MCF 10A (cell line): ENCODE measurements at regions not wholly inside any gene's neighbourhood (a gene's known extent, or its start where the extent isn't known, plus 50 kb on each side); places are given as distances from the start of the nearest gene placed in this dataset.

Experiments used
- BruUV-seq: library from RNA; stranded (reverse); fragments of 400-500 nt; replicated peaks from 2 replicates; lab custom pipeline; 2021; lab: Mats Ljungman, UMichigan
- CTCF ChIA-PET: fragments of 300-600 bp; sonication (Branson Sonifier 250); formaldehyde crosslinking; extraction: SDS; loops from one replicate; lab custom pipeline; 2021; ENCODE audit warnings: antibody characterized with exemption, inconsistent platforms; lab: Yijun Ruan, JAX
- POLR2A ChIA-PET: fragments of 300-600, 350-650 bp; sonication (Branson Sonifier 250); formaldehyde crosslinking; extraction: SDS; loops from one replicate; lab custom pipeline; 2020; ENCODE audit warnings: antibody characterized with exemption, inconsistent platforms; lab: Yijun Ruan, JAX
- DNase-seq: peaks from one replicate; pipeline ENCODE4 v3.0.0-alpha.2; 2018; ENCODE audit not compliant: unreplicated experiment
- H3K27ac Mint-ChIP-seq: one replicate; pipeline ENCODE4 v1.8.0; 2022; ENCODE audit warnings: mild to moderate bottlenecking, low read depth, mixed read lengths; ENCODE audit not compliant: unreplicated experiment
- H3K27me3 Mint-ChIP-seq: one replicate; pipeline ENCODE4 v1.8.0; 2022; ENCODE audit warnings: mixed read lengths; ENCODE audit not compliant: insufficient read depth, unreplicated experiment
- H3K36me3 Mint-ChIP-seq: one replicate; pipeline ENCODE4 v1.8.0; 2022; ENCODE audit warnings: mild to moderate bottlenecking, moderate library complexity, mixed read lengths; ENCODE audit not compliant: insufficient read depth, unreplicated experiment
- H3K4me1 Mint-ChIP-seq: one replicate; pipeline ENCODE4 v1.8.0; 2022; ENCODE audit warnings: mixed read lengths; ENCODE audit not compliant: insufficient read depth, unreplicated experiment
- H3K4me3 Mint-ChIP-seq: one replicate; pipeline ENCODE4 v1.8.0; 2022; ENCODE audit warnings: mild to moderate bottlenecking, moderate library complexity, mixed read lengths; ENCODE audit not compliant: unreplicated experiment
- H3K9me3 Mint-ChIP-seq: one replicate; pipeline ENCODE4 v1.8.0; 2022; ENCODE audit warnings: mixed read lengths; ENCODE audit not compliant: unreplicated experiment
- CTCF ChIP-seq: fragments of 200-600 bp; IDR thresholded peaks from one replicate; pipeline ENCODE4 v1.8.0; 2022; ENCODE audit warnings: antibody characterized with exemption, mild to moderate bottlenecking; ENCODE audit not compliant: unreplicated experiment
- intact Hi-C: fragments of 100-400 bp; cut with micrococcal nuclease; formaldehyde crosslinking; loops from 2 replicates; pipeline ENCODE4 v1.14.1; 2022

- no peaks in the 10 kb centered on the region for H3K9me3 Mint-ChIP-seq
- BruUV-seq = no TSS peak
- DNase-seq = no peak
- peaks cover 40% of the 10 kb centered on the region for H3K27me3 Mint-ChIP-seq
- ChIA-PET CTCF (interaction anchor here (0.6 kb wide), 1 partner anchor 229 kb away, joined by 3 read pairs; no protein-coding TSS in a partner anchor), POLR2A (no interaction called here)
- peaks cover 6% of the 10 kb centered on the region for H3K4me1 Mint-ChIP-seq
- intact Hi-C loops = no loop called here
- no peaks in the 10 kb centered on the region for H3K36me3 Mint-ChIP-seq
- no peak overlapping the region for H3K4me3 Mint-ChIP-seq
- no peak for TF ChIP-seq CTCF
- H3K27ac Mint-ChIP-seq = no peak overlapping the region
These were observed 126.8 kb downstream of the FAM174B start for GRCh38 chr15:92528736-92529135.

GRCh38 chr15:92527197-92527596, 128.4 kb downstream of the FAM174B start:
- POLR2A ChIA-PET = no interaction called here
- no peaks in the 10 kb centered on the region for H3K9me3 Mint-ChIP-seq
- H3K4me1 Mint-ChIP-seq = peaks cover 6% of the 10 kb centered on the region
- DNase-seq = peak; percentile 16
- H3K4me3 Mint-ChIP-seq = no peak overlapping the region
- H3K36me3 Mint-ChIP-seq = no peaks in the 10 kb centered on the region
- H3K27ac Mint-ChIP-seq = no peak overlapping the region
- H3K27me3 Mint-ChIP-seq = peaks cover 40% of the 10 kb centered on the region
- intact Hi-C loops = no loop called here
- BruUV-seq = no TSS peak
- CTCF ChIA-PET = no interaction called here
- TF ChIP-seq CTCF = no peak

GRCh38 chr15:92525758-92526245, 129.8 kb downstream of the FAM174B start:
- no peak for TF ChIP-seq CTCF
- no peak overlapping the region for H3K27ac Mint-ChIP-seq
- H3K9me3 Mint-ChIP-seq = no peaks in the 10 kb centered on the region
- H3K4me1 Mint-ChIP-seq = peaks cover 13% of the 10 kb centered on the region
- ChIA-PET CTCF (interaction anchor here (0.6 kb wide), 1 partner anchor 9 kb away, joined by 6 read pairs; no protein-coding TSS in a partner anchor), POLR2A (no interaction called here)
- no peak overlapping the region for H3K4me3 Mint-ChIP-seq
- no TSS peak for BruUV-seq
- H3K27me3 Mint-ChIP-seq = peaks cover 29% of the 10 kb centered on the region
- intact Hi-C loops = no loop called here
- H3K36me3 Mint-ChIP-seq = no peaks in the 10 kb centered on the region
- no peak for DNase-seq

GRCh38 chr15:92524874-92525565, 130.6 kb downstream of the FAM174B start:
- POLR2A ChIA-PET = interaction anchor here (0.6 kb wide), 2 partner anchors 71 to 278 kb away, joined by 3 read pairs; no protein-coding TSS in a partner anchor
- no peaks in the 10 kb centered on the region for H3K36me3 Mint-ChIP-seq

More at GRCh38 chr15:92524874-92525565, 130.6 kb downstream of the FAM174B start:
- TF ChIP-seq CTCF = no peak
- Mint-ChIP-seq H3K27ac (no peak overlapping the region), H3K9me3 (no peaks in the 10 kb centered on the region), H3K4me1 (peaks cover 13% of the 10 kb centered on the region), H3K27me3 (peaks cover 21% of the 10 kb centered on the region), H3K4me3 (no peak overlapping the region)
- intact Hi-C loops = loop anchor here (5.0 kb wide), 2 partner anchors 277 to 392 kb away; no protein-coding TSS in a partner anchor
- no TSS peak for BruUV-seq
- no peak for DNase-seq
- CTCF ChIA-PET = interaction anchor here (0.6 kb wide), 2 partner anchors 489 to 1259 kb away, joined by 3 to 4 read pairs; no protein-coding TSS in a partner anchor
